ENCODE measurements at regions not wholly inside any gene's neighbourhood (a gene's known extent, or its start where the extent isn't known, plus 50 kb on each side); places are given as distances from the start of the nearest gene placed in this dataset.

- no peak for TF ChIP-seq CHD2 (IDR thresholded peaks at IDR 0.05; ENCODE audit: low read length, partially characterized antibody)
- no peak for TF ChIP-seq EZH2phosphoT487 (IDR thresholded peaks at IDR 0.05; ENCODE audit: borderline replicate concordance, low read depth)
- TF ChIP-seq JUND (IDR thresholded peaks at IDR 0.05) = no peak
- TF ChIP-seq TAF1 (IDR thresholded peaks at IDR 0.05; ENCODE audit: borderline replicate concordance, low read depth, low read length) = no peak
Measured at GRCh38 chr1:17965515-17966100, 142.0 kb upstream of the IGSF21 start (continued).

- WGBS (ENCODE audit: low lambda C conversion rate) = 19% methylated on average over 4 of the region's 7 CpGs
- no peaks in the 10 kb centered on the region for H3K9me3 ChIP-seq
Measured at GRCh38 chr1:17966341-17966740, 141.3 kb upstream of the IGSF21 start.

More at GRCh38 chr1:17966341-17966740, 141.3 kb upstream of the IGSF21 start:
- DNase-seq = no peak
- H3K79me2 ChIP-seq (ENCODE audit: insufficient read depth) = no peaks in the 10 kb centered on the region
- no peaks in the 10 kb centered on the region for H3K9me2 ChIP-seq
- H3K27me3 ChIP-seq (ENCODE audit: insufficient read depth) = no peaks in the 10 kb centered on the region
- TF ChIP-seq GABPA (IDR thresholded peaks at IDR 0.05; ENCODE audit: low read depth) (no peak), EZH2phosphoT487 (IDR thresholded peaks at IDR 0.05; ENCODE audit: borderline replicate concordance, low read depth) (no peak), MEF2A (IDR thresholded peaks at IDR 0.05; ENCODE audit: borderline replicate concordance, low read depth) (no peak), NRF1 (IDR thresholded peaks at IDR 0.05; ENCODE audit: low read depth, low read length) (no peak), FOXM1 (IDR thresholded peaks at IDR 0.05; ENCODE audit: low read depth) (no peak), RAD21 (IDR thresholded peaks at IDR 0.05; ENCODE audit: low read length) (no peak), RCOR1 (IDR thresholded peaks at IDR 0.05; ENCODE audit: low read length) (no peak), CHD2 (IDR thresholded peaks at IDR 0.05; ENCODE audit: low read length, partially characterized antibody) (no peak), SMC3 (IDR thresholded peaks at IDR 0.05; ENCODE audit: low read depth, low read length) (no peak), YY1 (IDR thresholded peaks at IDR 0.05; ENCODE audit: low read depth) (no peak), ELF1 (IDR thresholded peaks at IDR 0.05) (no peak), CTCF (IDR thresholded peaks at IDR 0.05) (no peak), RXRA (IDR thresholded peaks at IDR 0.05; ENCODE audit: borderline replicate concordance, low read depth) (no peak), FOSL2 (IDR thresholded peaks at IDR 0.05; ENCODE audit: borderline replicate concordance, low read depth) (no peak), TEAD4 (IDR thresholded peaks at IDR 0.05; ENCODE audit: borderline replicate concordance, insufficient read depth) (no peak)
- TF ChIP-seq, protein P1, sequence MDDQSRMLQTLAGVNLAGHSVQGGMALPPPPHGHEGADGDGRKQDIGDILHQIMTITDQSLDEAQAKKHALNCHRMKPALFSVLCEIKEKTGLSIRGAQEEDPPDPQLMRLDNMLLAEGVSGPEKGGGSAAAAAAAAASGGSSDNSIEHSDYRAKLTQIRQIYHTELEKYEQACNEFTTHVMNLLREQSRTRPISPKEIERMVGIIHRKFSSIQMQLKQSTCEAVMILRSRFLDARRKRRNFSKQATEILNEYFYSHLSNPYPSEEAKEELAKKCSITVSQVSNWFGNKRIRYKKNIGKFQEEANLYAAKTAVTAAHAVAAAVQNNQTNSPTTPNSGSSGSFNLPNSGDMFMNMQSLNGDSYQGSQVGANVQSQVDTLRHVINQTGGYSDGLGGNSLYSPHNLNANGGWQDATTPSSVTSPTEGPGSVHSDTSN (IDR thresholded peaks at IDR 0.05) = no peak
- TF ChIP-seq, protein P2, sequence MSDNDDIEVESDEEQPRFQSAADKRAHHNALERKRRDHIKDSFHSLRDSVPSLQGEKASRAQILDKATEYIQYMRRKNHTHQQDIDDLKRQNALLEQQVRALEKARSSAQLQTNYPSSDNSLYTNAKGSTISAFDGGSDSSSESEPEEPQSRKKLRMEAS (IDR thresholded peaks at IDR 0.05; ENCODE audit: low read depth) = no peak
- H3K9ac ChIP-seq = no peak overlapping the region
- H3K4me1 ChIP-seq (ENCODE audit: control insufficient read depth in 1 of 2, insufficient read depth in 2 of 2, low read depth in 1 of 2, low read length in 1 of 2) = no peaks in the 10 kb centered on the region; a peak in 1 of 4 replicates
- H3K4me2 ChIP-seq = no peak overlapping the region
- no peak overlapping the region for H2AFZ ChIP-seq (ENCODE audit: low read depth)
- no peaks in the 10 kb centered on the region for H3F3A ChIP-seq (replicated peaks; ENCODE audit: insufficient read depth)
- no peak overlapping the region for H3K27ac ChIP-seq (ENCODE audit: low read depth in 2 of 2, low read length in 1 of 2)
- ChIA-PET POLR2A (no interaction called here), CTCF (interaction anchor here (1.2 to 2.1 kb wide), 2 partner anchors 43 to 134 kb away, joined by 3 to 7 read pairs; no protein-coding TSS in a partner anchor)
- H4K20me1 ChIP-seq (ENCODE audit: insufficient read depth) = no peaks in the 10 kb centered on the region
- no peaks in the 10 kb centered on the region for H3K36me3 ChIP-seq (replicated peaks in 1 of 2; ENCODE audit: control insufficient read depth in 1 of 2, insufficient read depth in 2 of 2, low read length in 1 of 2)
- H3K4me3 ChIP-seq (ENCODE audit: low read depth in 2 of 2, low read length in 1 of 2) = no peak overlapping the region
